ENCODE measurements at regions not wholly inside any gene's neighbourhood (a gene's known extent, or its start where the extent isn't known, plus 50 kb on each side); places are given as distances from the start of the nearest gene placed in this dataset.
A peak's percentile ranks its signal among the peaks of the same experiment; 100 is the strongest.

DNA sequence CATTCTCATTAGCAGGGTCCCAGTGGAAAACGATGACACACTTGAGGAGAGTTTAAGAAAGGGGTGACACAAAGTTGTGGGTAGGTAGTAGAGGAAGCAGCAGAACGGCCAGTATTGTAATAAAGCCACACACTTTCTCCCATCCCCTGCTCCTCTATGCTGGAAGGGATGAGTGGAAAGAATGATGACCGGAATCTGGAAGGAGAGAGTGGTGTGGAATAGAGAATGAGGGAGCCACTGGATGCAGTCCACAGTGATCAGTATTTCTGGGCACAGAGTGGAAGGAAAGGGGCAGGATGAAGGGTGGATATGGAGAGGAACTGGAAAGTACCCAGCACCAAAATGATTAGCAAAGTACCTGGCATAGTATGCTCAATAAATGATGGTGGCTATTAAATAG, 133.8 kb upstream of the DAB2 start:
- Histone ChIP-seq H3K4me1 (ENCODE audit: low read length) (no peaks in the 10 kb centered on the region), H4K20me1 (ENCODE audit: insufficient read depth, low read length) (no peaks in the 10 kb centered on the region), H3K4me3 (ENCODE audit: low read length) (no peak overlapping the region), H3K79me2 (ENCODE audit: low read length) (no peaks in the 10 kb centered on the region), H3K9ac (ENCODE audit: low read length) (no peak overlapping the region), H3K9me3 (ENCODE audit: insufficient read depth, low read length) (no peaks in the 10 kb centered on the region), H2AFZ (ENCODE audit: low read depth, low read length) (no peak overlapping the region), H3K27me3 (ENCODE audit: low read depth, low read length) (no peaks in the 10 kb centered on the region), H3K4me2 (ENCODE audit: low read length) (no peak overlapping the region), H3K36me3 (replicated peaks; ENCODE audit: low read depth, low read length) (no peaks in the 10 kb centered on the region), H3K27ac (ENCODE audit: low read length) (no peak overlapping the region)
- TF ChIP-seq, protein P1, sequence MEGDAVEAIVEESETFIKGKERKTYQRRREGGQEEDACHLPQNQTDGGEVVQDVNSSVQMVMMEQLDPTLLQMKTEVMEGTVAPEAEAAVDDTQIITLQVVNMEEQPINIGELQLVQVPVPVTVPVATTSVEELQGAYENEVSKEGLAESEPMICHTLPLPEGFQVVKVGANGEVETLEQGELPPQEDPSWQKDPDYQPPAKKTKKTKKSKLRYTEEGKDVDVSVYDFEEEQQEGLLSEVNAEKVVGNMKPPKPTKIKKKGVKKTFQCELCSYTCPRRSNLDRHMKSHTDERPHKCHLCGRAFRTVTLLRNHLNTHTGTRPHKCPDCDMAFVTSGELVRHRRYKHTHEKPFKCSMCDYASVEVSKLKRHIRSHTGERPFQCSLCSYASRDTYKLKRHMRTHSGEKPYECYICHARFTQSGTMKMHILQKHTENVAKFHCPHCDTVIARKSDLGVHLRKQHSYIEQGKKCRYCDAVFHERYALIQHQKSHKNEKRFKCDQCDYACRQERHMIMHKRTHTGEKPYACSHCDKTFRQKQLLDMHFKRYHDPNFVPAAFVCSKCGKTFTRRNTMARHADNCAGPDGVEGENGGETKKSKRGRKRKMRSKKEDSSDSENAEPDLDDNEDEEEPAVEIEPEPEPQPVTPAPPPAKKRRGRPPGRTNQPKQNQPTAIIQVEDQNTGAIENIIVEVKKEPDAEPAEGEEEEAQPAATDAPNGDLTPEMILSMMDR (IDR thresholded peaks at IDR 0.05; ENCODE audit: low read depth, low read length): no peak
- no peak for TF ChIP-seq EZH2phosphoT487 (IDR thresholded peaks at IDR 0.05; ENCODE audit: low read depth)

- Histone ChIP-seq H3K9me3 (ENCODE audit: insufficient read depth, low read length) (no peaks in the 10 kb centered on the region), H3K9ac (ENCODE audit: low read length) (no peak overlapping the region), H2AFZ (ENCODE audit: low read depth, low read length) (0 out of 2 replicates have a peak overlapping the region, but pooled peaks have one; percentile 30), H3K36me3 (replicated peaks; ENCODE audit: low read depth, low read length) (no peaks in the 10 kb centered on the region), H3K79me2 (ENCODE audit: low read length) (no peaks in the 10 kb centered on the region), H3K4me3 (ENCODE audit: low read length) (no peak overlapping the region), H3K27ac (ENCODE audit: low read length) (no peak overlapping the region), H3K4me1 (ENCODE audit: low read length) (no peaks in the 10 kb centered on the region), H3K27me3 (ENCODE audit: low read depth, low read length) (no peaks in the 10 kb centered on the region), H3K4me2 (ENCODE audit: low read length) (no peak overlapping the region), H4K20me1 (ENCODE audit: insufficient read depth, low read length) (no peaks in the 10 kb centered on the region)
- no peak for TF ChIP-seq EZH2phosphoT487 (IDR thresholded peaks at IDR 0.05; ENCODE audit: low read depth)
- TF ChIP-seq, protein P1 (IDR thresholded peaks at IDR 0.05; ENCODE audit: low read depth, low read length): no peak
Measured at GRCh38 chr5:39555788-39556187, 131.0 kb upstream of the DAB2 start.

- H3K4me2 ChIP-seq (ENCODE audit: low read length): peak overlapping the region; percentile 49
- no peaks in the 10 kb centered on the region for H4K20me1 ChIP-seq (ENCODE audit: insufficient read depth, low read length)
- no peak overlapping the region for H3K9ac ChIP-seq (ENCODE audit: low read length)
- H2AFZ ChIP-seq (ENCODE audit: low read depth, low read length): 0 out of 2 replicates have a peak overlapping the region, but pooled peaks have one; percentile 8
- no peaks in the 10 kb centered on the region for H3K9me3 ChIP-seq (ENCODE audit: insufficient read depth, low read length)
- no peaks in the 10 kb centered on the region for H3K79me2 ChIP-seq (ENCODE audit: low read length)
- TF ChIP-seq, protein P1 (IDR thresholded peaks at IDR 0.05; ENCODE audit: low read depth, low read length): peak; percentile 78
- no peak for TF ChIP-seq EZH2phosphoT487 (IDR thresholded peaks at IDR 0.05; ENCODE audit: low read depth)
- H3K27ac ChIP-seq (ENCODE audit: low read length): no peak overlapping the region
- H3K36me3 ChIP-seq (replicated peaks; ENCODE audit: low read depth, low read length): no peaks in the 10 kb centered on the region
- H3K4me3 ChIP-seq (ENCODE audit: low read length): peak overlapping the region; percentile 25
- H3K27me3 ChIP-seq (ENCODE audit: low read depth, low read length): no peaks in the 10 kb centered on the region
- no peaks in the 10 kb centered on the region for H3K4me1 ChIP-seq (ENCODE audit: low read length)
Measured at GRCh38 chr5:39547553-39548154, 122.9 kb upstream of the DAB2 start.

DNA sequence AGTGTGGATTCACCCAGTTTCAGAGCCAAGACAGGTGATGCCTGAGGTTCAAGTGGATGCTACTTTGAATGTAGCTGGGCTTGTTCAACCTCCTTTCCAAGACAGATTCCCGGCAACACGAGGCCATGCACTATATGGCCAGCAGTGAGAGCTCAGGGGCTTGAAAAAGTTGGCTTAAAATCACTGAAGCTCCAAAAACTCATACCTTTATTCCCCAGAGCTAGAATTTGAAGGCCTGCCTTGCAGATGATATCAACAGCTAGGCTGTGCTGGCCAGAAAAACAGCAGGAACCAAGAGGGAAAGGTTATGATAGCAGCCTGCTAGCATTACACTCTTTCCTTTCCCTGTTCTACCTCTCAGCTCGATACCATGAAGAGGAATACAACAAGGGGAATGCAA, 120.2 kb upstream of the DAB2 start:
- Histone ChIP-seq H3K9ac (ENCODE audit: low read length) (no peak overlapping the region), H3K4me1 (ENCODE audit: low read length) (no peaks in the 10 kb centered on the region), H3K4me3 (ENCODE audit: low read length) (no peak overlapping the region), H3K27me3 (ENCODE audit: low read depth, low read length) (no peaks in the 10 kb centered on the region), H3K27ac (ENCODE audit: low read length) (no peak overlapping the region), H2AFZ (ENCODE audit: low read depth, low read length) (no peak overlapping the region), H4K20me1 (ENCODE audit: insufficient read depth, low read length) (no peaks in the 10 kb centered on the region), H3K79me2 (ENCODE audit: low read length) (no peaks in the 10 kb centered on the region), H3K4me2 (ENCODE audit: low read length) (no peak overlapping the region), H3K9me3 (ENCODE audit: insufficient read depth, low read length) (no peaks in the 10 kb centered on the region), H3K36me3 (replicated peaks; ENCODE audit: low read depth, low read length) (no peaks in the 10 kb centered on the region)
- TF ChIP-seq, protein P1 (IDR thresholded peaks at IDR 0.05; ENCODE audit: low read depth, low read length): no peak
- TF ChIP-seq EZH2phosphoT487 (IDR thresholded peaks at IDR 0.05; ENCODE audit: low read depth): no peak

Measured in OCI-LY3 (cell line).